ENCODE measurements at regions not wholly inside any gene's neighbourhood (a gene's known extent, or its start where the extent isn't known, plus 50 kb on each side); places are given as distances from the start of the nearest gene placed in this dataset.
A peak's percentile ranks its signal among the peaks of the same experiment; 100 is the strongest.

GRCh38 chr18:34031810-34032209 is 192.9 kb downstream of the NOL4 start:
- TF ChIP-seq CTCF (IDR thresholded peaks at IDR 0.05) (peak in 3 of 7 experiments; percentile 10 to 40 (median 17)), POLR2A (IDR thresholded peaks at IDR 0.05) (no peak)

All from body of pancreas (tissue), 4 donors.